ENCODE measurements at regions not wholly inside any gene's neighbourhood (a gene's known extent, or its start where the extent isn't known, plus 50 kb on each side); places are given as distances from the start of the nearest gene placed in this dataset.

- Histone ChIP-seq H3K79me2 (ENCODE audit: insufficient read depth, low read depth, low read length) (no peaks in the 10 kb centered on the region), H3K4me3 (ENCODE audit: low read depth, low read length, poor library complexity, severe bottlenecking) (no peak overlapping the region), H3K9me3 (ENCODE audit: low read length) (0 out of 2 replicates have a peak, but pooled peaks cover 7% of the 10 kb centered on the region), H3K4me1 (ENCODE audit: insufficient read depth, low read length, poor library complexity, severe bottlenecking) (no peaks in the 10 kb centered on the region), H3K4me2 (ENCODE audit: low read length) (no peak overlapping the region), H2AFZ (ENCODE audit: low read length) (no peak overlapping the region), H4K20me1 (ENCODE audit: insufficient read depth, low read length) (no peaks in the 10 kb centered on the region), H3K9me2 (ENCODE audit: insufficient read depth, low read length) (no peaks in the 10 kb centered on the region), H3K27ac (ENCODE audit: low read depth, low read length, poor library complexity, severe bottlenecking) (no peak overlapping the region), H3K36me3 (ENCODE audit: insufficient read depth, low read length) (no peaks in the 10 kb centered on the region)
- no TSS peak for BruUV-seq (replicated peaks)
- TF ChIP-seq CTCF (conservative IDR thresholded peaks at IDR 0.05; ENCODE audit: low read length) = no peak
- no peak for TF ChIP-seq EZH2phosphoT487 (IDR thresholded peaks at IDR 0.05; ENCODE audit: borderline replicate concordance, low read depth, low read length)
- ChIA-PET POLR2A (no interaction called here), CTCF (ENCODE audit: unreplicated experiment) (no interaction called here)
- intact Hi-C loops (cut with micrococcal nuclease; ENCODE audit: unreplicated experiment) = no loop called here
- no peak for DNase-seq (ENCODE audit: low spot score)
Observed at GRCh38 chr4:62952366-62952765, 1456.9 kb downstream of the TECRL start.

- no peak overlapping the region for H3K4me2 ChIP-seq (ENCODE audit: low read length)
- H3K9me3 ChIP-seq (ENCODE audit: low read length) = 0 out of 2 replicates have a peak, but pooled peaks cover 17% of the 10 kb centered on the region
- H3K27ac ChIP-seq (ENCODE audit: low read depth, low read length, poor library complexity, severe bottlenecking) = no peak overlapping the region
- no peaks in the 10 kb centered on the region for H3K9me2 ChIP-seq (ENCODE audit: insufficient read depth, low read length)
- intact Hi-C loops (cut with micrococcal nuclease; ENCODE audit: unreplicated experiment) = no loop called here
- BruUV-seq (replicated peaks) = no TSS peak
- no peak overlapping the region for H3K4me3 ChIP-seq (ENCODE audit: low read depth, low read length, poor library complexity, severe bottlenecking)
- CTCF ChIA-PET (ENCODE audit: unreplicated experiment) = no interaction called here
- TF ChIP-seq EZH2phosphoT487 (IDR thresholded peaks at IDR 0.05; ENCODE audit: borderline replicate concordance, low read depth, low read length) = no peak
- no peak overlapping the region for H2AFZ ChIP-seq (ENCODE audit: low read length)
- H3K79me2 ChIP-seq (ENCODE audit: insufficient read depth, low read depth, low read length) = no peaks in the 10 kb centered on the region
- no peaks in the 10 kb centered on the region for H4K20me1 ChIP-seq (ENCODE audit: insufficient read depth, low read length)
- H3K4me1 ChIP-seq (ENCODE audit: insufficient read depth, low read length, poor library complexity, severe bottlenecking) = no peaks in the 10 kb centered on the region
- POLR2A ChIA-PET = no interaction called here
- no peaks in the 10 kb centered on the region for H3K36me3 ChIP-seq (ENCODE audit: insufficient read depth, low read length)
- no peak for DNase-seq (ENCODE audit: low spot score)
Observed at GRCh38 chr4:62948108-62948507, 1461.1 kb downstream of the TECRL start.

GRCh38 chr4:62940229-62940628 is 1469.0 kb downstream of the TECRL start:
- POLR2A ChIA-PET = no interaction called here
- intact Hi-C loops (cut with micrococcal nuclease; ENCODE audit: unreplicated experiment) = no loop called here

More at GRCh38 chr4:62940229-62940628, 1469.0 kb downstream of the TECRL start:
- CTCF ChIA-PET (ENCODE audit: unreplicated experiment) = no interaction called here
- 0 out of 2 replicates have a peak, but pooled peaks cover 7% of the 10 kb centered on the region for H3K9me3 ChIP-seq (ENCODE audit: low read length)
- no peaks in the 10 kb centered on the region for H3K79me2 ChIP-seq (ENCODE audit: insufficient read depth, low read depth, low read length)
- H3K27ac ChIP-seq (ENCODE audit: low read depth, low read length, poor library complexity, severe bottlenecking) = no peak overlapping the region
- BruUV-seq (replicated peaks) = no TSS peak
- H4K20me1 ChIP-seq (ENCODE audit: insufficient read depth, low read length) = no peaks in the 10 kb centered on the region
- no peak overlapping the region for H3K4me3 ChIP-seq (ENCODE audit: low read depth, low read length, poor library complexity, severe bottlenecking)
- no peaks in the 10 kb centered on the region for H3K36me3 ChIP-seq (ENCODE audit: insufficient read depth, low read length)
- TF ChIP-seq EZH2phosphoT487 (IDR thresholded peaks at IDR 0.05; ENCODE audit: borderline replicate concordance, low read depth, low read length) (no peak), CTCF (conservative IDR thresholded peaks at IDR 0.05; ENCODE audit: low read length) (no peak)
- no peaks in the 10 kb centered on the region for H3K4me1 ChIP-seq (ENCODE audit: insufficient read depth, low read length, poor library complexity, severe bottlenecking)
- H3K9me2 ChIP-seq (ENCODE audit: insufficient read depth, low read length) = no peaks in the 10 kb centered on the region
- no peak overlapping the region for H2AFZ ChIP-seq (ENCODE audit: low read length)
- no peak overlapping the region for H3K4me2 ChIP-seq (ENCODE audit: low read length)
- no peak for DNase-seq (ENCODE audit: low spot score)

Data from OCI-LY7 (cell line).